NCI-H524 treated with DMSO at 0.1 percent for 48 hours (cell line): ENCODE measurements at regions not wholly inside any gene's neighbourhood (a gene's known extent, or its start where the extent isn't known, plus 50 kb on each side); places are given as distances from the start of the nearest gene placed in this dataset.

ENCODE experiments used
- DNase-seq: peaks from one replicate; lab custom pipeline; 2025; lab: John Stamatoyannopoulos, UW

DNA sequence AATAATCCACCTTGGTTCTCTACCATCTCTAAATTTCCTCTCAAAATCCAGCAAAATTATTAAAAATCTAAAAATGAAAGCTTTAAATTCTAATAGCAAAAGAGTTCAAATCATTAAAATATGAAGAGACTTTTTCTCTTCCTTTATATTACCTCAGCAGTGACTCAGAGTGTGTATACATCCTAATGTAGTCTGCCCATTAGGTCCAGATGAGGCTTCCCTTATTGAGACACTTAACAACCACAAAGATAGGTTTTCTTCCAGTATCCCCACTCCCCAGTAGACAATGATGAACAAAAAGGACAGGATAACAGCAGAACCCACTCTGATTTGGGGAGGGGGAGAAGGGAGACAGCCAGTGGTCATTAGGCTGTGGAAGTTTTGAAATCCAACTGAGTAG is 61.5 kb upstream of the DCBLD2 start:
- DNase-seq: no peak

DNA sequence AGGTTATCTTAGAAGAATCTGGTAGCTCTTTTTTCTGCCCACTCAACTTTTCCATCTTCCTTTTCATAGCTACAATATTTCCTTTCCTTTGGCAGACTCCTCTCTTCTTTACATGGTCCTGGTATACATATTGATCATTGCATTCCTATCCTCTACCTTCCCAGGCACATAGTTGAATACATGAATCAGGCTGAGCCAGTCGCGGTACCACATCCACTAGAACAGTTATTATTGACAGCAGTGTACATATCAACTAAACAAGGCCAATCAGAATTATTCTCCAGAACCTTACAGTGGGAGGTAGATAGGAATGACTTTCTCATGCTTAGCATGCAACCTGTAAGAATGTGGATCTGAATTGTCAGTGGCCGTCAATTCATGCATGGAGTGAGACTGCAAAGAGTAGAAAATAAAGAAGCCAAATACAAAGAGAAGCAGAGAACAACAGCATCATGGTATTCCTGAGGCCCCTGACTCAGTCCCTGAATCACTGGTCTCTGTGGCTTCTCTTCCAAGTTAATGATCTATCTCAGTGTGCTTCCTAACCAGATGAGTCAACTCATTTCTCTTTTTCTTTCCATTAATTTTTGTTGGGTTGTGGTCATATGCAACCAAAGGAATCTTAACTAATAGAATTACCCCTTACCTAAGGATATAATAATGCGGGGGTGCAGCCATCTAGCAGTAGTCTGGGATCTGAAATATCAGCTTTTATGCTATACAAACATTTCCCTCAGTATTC is 60.9 kb upstream of the DCBLD2 start:
- no peak for DNase-seq

DNA sequence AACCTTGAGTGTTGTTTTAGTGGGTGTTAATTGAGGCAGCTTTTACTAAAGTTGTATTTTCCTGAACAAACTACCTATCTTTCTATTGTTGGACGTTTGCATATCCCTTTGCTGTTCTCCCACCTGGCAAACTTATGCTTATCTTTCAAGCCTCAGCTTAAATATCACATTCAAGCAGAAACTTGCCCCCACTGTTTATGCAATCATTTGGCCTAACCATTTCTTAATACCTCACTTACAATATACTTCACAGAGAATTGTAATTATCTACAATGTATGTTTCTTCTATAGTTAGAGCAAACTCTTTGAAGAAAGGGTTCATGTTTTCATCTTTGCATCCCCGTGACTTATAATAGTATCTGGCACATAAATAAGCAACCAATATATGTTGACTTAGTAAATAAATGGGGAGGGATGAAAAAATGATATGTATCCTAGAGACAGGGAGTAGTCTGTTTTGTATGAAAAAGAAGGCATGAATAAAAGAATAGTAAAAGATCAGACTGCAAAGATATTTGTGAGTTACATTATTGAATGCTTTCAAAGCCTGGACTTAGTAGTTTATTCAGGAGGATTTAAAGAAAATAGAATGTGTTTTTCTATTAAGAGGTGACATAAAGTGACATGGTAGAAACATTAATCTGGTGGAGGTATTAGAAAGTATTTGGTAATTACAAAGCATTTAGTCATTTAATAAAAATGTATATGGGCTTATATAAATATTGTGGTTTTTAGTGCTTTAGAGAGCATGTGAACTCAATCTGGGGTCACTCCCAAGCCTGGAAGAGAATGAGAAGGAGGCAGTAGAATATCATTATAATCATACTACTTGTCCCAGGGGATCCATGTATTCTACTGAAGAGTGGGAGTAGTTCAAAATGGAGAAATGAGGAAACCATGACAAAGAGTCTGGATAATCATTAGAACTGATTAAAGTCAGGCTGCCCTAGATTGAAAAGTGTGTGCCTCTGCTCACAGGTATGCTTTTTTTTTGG is 60.0 kb upstream of the DCBLD2 start:
- DNase-seq: no peak

DNA sequence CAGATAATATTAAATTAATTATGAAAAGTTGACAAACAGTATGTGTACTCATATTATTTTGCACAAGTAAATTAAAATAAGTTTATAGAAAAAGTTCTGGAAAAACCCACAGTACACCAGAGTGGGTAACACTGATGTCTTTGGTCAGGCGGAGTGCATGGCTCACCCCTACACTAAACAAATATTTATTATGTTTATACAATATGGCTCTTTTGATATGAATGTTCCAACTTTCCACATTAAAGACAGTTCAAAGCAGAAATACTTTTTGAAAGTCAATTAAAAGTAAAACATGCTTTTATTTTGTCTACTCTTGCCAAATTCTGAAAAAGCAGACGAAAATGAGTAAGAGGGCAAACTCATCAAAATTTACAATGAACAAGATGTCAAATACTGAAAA is 56.2 kb upstream of the DCBLD2 start:
- DNase-seq: no peak

DNA sequence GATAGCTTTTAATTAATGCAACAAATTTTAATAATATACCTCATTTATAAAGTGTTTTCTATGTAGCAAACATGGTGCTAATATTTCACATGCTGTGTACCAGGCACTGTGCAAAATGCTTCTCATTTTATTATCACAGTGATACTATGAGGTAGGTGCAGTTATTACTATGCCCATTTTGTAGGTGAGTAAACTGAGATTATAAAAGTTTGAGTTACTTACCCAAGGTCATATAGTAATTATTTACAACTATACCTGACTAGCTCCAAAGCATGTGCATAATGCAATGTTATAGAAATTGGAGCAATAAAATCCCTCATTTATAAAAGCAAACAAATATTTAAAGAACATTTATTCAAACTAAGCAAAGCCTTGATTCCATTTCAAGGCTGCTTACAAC is 54.5 kb upstream of the DCBLD2 start:
- DNase-seq: no peak

DNA sequence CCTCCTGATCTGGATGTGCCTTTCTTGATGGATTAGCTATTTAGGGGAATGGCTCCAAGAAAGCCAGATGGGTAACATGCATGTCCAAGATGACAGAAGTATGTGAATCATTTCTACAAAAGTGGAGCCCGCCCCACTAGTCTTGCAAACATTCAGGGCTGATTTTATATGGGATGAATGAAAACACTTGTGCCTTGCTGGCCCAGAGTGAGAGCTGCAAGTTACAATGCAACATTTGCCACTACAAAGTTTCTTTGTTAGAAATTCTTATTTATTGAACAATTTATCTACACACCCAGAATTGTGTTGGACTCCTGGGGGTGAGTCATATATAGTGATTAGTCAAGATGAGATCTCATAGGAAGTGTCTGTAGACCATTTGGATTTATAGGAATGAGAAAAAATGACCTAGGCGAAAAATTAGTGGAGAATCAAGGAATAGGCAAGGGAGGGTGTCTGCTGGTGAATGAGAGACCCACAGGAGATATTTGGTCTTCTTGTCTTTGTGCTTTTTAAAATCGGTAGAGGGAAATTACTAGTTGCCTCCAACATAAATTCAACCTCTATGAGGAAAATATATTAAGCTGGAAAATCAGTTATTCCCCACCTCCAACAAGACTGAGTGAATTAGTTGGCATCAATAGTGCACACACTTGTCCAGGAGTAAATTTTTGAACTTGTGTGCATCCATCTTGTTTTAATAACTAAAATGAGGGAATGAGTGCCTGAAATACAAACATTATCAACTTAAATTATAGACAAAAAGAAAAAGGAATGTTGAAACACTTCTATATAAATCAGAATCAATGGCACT is 53.5 kb upstream of the DCBLD2 start:
- DNase-seq: no peak

DNA sequence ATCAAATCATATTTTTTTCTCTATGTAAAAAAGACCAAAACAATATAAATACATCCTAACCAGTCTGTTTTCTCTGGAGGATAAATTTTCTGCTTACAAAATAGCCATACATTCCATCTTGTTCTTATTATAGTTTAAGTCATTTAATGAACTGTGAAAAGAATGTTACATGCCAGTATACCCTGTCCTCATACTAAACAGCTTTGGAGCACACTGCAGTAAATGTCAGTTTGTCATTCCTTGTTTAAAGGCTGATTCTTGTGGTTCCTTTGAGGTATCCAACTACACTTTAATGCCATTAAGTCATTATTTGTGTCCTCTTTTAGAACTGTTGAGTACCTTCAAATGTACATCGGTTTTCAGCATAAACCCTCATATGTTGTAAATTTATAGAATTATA is 52.7 kb upstream of the DCBLD2 start:
- DNase-seq: no peak

DNA sequence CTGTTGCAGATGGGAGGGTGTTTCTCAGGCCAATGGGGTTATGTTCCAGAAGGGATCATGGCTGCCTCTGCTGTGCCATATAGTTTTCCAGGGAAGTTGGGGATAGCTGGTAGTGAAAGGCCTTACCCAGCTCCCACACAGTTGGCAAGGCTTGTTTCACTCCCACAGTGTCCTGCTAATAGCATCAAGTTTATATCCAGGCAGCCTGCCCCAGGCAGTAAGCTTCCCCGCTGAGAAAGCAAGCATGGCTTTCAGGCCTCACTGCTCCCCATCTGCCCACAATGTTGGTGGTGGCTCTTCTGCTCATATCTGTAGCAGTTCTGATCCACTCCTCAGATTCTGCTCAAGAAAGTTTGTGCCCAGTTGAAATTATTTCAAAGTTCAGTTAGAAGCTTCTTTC is 50.9 kb upstream of the DCBLD2 start:
- no peak for DNase-seq
